AG09319 (cell line): ENCODE measurements at regions not wholly inside any gene's neighbourhood (a gene's known extent, or its start where the extent isn't known, plus 50 kb on each side); places are given as distances from the start of the nearest gene placed in this dataset.
"Not testable (repeated sequence)": the region's sequence is repeated elsewhere in the genome, so short reads cannot be mapped to it uniquely, and the experiment has no call there.

Source experiments
- DNase-seq: peaks from one replicate; pipeline ENCODE4 v3.0.0-alpha.2; 2010; ENCODE audit warnings: low read depth; ENCODE audit errors: extremely low read depth
- CTCF ChIP-seq: IDR thresholded peaks from 2 replicates; pipeline ENCODE4 v1.5.1; 2011; ENCODE audit warnings: low read depth, mild to moderate bottlenecking, inconsistent platforms, low read length, moderate library complexity

GRCh38 chr3:153385343-153385742 is 223.3 kb downstream of the RAP2B start:
- no peak for TF ChIP-seq CTCF
- DNase-seq, result no peak

GRCh38 chr3:153392363-153392762 is 230.3 kb downstream of the RAP2B start:
- DNase-seq, result no peak
- no peak for TF ChIP-seq CTCF

- DNase-seq, result no peak
These were observed 232.0 kb downstream of the RAP2B start for GRCh38 chr3:153394017-153394416.

GRCh38 chr3:153396581-153396980 is 234.6 kb downstream of the RAP2B start:
- TF ChIP-seq CTCF, result no peak
- DNase-seq, result no peak

More at GRCh38 chr3:153394017-153394416, 232.0 kb downstream of the RAP2B start:
- no peak for TF ChIP-seq CTCF

GRCh38 chr3:153397794-153398193 is 235.8 kb downstream of the RAP2B start:
- TF ChIP-seq CTCF, result no peak
- DNase-seq, result no peak

GRCh38 chr3:153399636-153400035 is 237.6 kb downstream of the RAP2B start:
- TF ChIP-seq CTCF, result no peak
- no peak for DNase-seq

GRCh38 chr3:153400641-153401040 is 238.6 kb downstream of the RAP2B start:
- DNase-seq, result no peak
- TF ChIP-seq CTCF, result no peak

- DNase-seq, result no peak
- no peak for TF ChIP-seq CTCF
These were observed 242.1 kb downstream of the RAP2B start for GRCh38 chr3:153404157-153404556.

- DNase-seq, result not testable (repeated sequence)
These were observed 243.3 kb downstream of the RAP2B start for GRCh38 chr3:153405320-153405719.
